Heart left ventricle (tissue), 16 donors: ENCODE measurements at regions not wholly inside any gene's neighbourhood (a gene's known extent, or its start where the extent isn't known, plus 50 kb on each side); places are given as distances from the start of the nearest gene placed in this dataset.

Source experiments
- ATAC-seq, 4 donors: fragments of 200-7000 bp; cut with Tn5 transposase; one replicate each; pipeline ENCODE4 v1.9.1; 2020 to 2022; ENCODE audit warnings: moderate library complexity in 4 of 4, mild to moderate bottlenecking in 3 of 4, moderate number of reproducible peaks in 1 of 4
- DNase-seq, 5 donors: peaks; one replicate each; pipeline ENCODE4 v3.0.0-alpha.2; 2020
- H3K27ac ChIP-seq, 12 donors: fragments of 200-600 bp; sonication (generic) in 4 of 12; one replicate each; pipeline versions ENCODE4 v1.5.0 to v1.8.0; 2016 to 2022; ENCODE audit warnings: mild to moderate bottlenecking in 2 of 12
- H3K27me3 ChIP-seq, 9 donors: fragments of 200-600 bp; sonication (generic) in 2 of 9; one replicate each; pipeline versions ENCODE4 v1.5.1 to v1.8.0; 2016 to 2022; ENCODE audit warnings: mild to moderate bottlenecking in 3 of 9
- H3K36me3 ChIP-seq, 9 donors: fragments of 200-600 bp; sonication (generic) in 2 of 9; one replicate each; pipeline versions ENCODE4 v1.5.0 to v1.8.0; 2018 to 2022; ENCODE audit warnings: mild to moderate bottlenecking in 2 of 9
- H3K4me1 ChIP-seq, 12 donors: fragments of 200-600 bp; sonication (generic) in 4 of 12; one replicate each; pipeline versions ENCODE4 v1.5.0 to v1.8.0; 2016 to 2022; ENCODE audit warnings: mild to moderate bottlenecking in 3 of 12
- H3K4me3 ChIP-seq, 12 donors: fragments of 200-600 bp; sonication (generic) in 4 of 12; one replicate each; pipeline versions ENCODE4 v1.5.0 to v1.8.0; 2017 to 2022; ENCODE audit warnings: mild to moderate bottlenecking in 9 of 12, moderate library complexity in 4 of 12
- H3K9me3 ChIP-seq, 12 donors: fragments of 200-600 bp; sonication (generic) in 4 of 12; one replicate each; pipeline versions ENCODE4 v1.5.0 to v1.8.0; 2016 to 2022; ENCODE audit warnings: mild to moderate bottlenecking in 1 of 12
- POLR2A ChIP-seq, 2 donors: fragments of 450-650 bp; IDR thresholded peaks; one replicate each; pipeline ENCODE4 v1.6.1; 2017; ENCODE audit warnings: antibody characterized with exemption in 2 of 2, mild to moderate bottlenecking in 2 of 2, moderate library complexity in 2 of 2
- WGBS, 4 donors: extraction: QIAGEN DNeasy Blood & Tissue Kit in 2 of 4; methylation state at CpG; one replicate each; pipeline versions ENCODE4 v1.1.5 to v1.1.7; 2013 to 2018; 5-methylcytosine and 5-hydroxymethylcytosine counted together
- intact Hi-C, 10 donors: fragments of 100-400 bp; cut with DNase I; formaldehyde crosslinking; loops; one replicate each; pipeline versions ENCODE4 v1.11.1 to v1.14.2; 2022
- TF ChIP-seq, protein P1 (sequence below), 12 donors: fragments of 200-600 bp; sonication (generic) in 4 of 12; IDR thresholded peaks; one replicate each; pipeline versions ENCODE4 v1.5.0 to v1.8.0; 2018 to 2022; ENCODE audit warnings: antibody characterized with exemption in 12 of 12, mild to moderate bottlenecking in 5 of 12
- donor health status: ischemic (EF 13 %, LVEDD 7.1; RV severe dilation, severe dysfunction).
- donor health status: healthy with polysubstance abuse.
- donor health status: DM: no; HTN: yes; CAD: no.
- donor health status: DM: no; HTN: no; CAD: no.
- donor health status: ischemic (EF 25% LVEDD 6.9; RV normal size, moderate dysfunction).
- donor health status: ischemic (EF 25% LVEDD 5.7; RV mildly dilated, moderate dysfunction).
- donor health status: healthy.
- donor health status: DM: yes; HTN: yes; CAD: no.
- donor health status: ischemic (EF 35%, LVEDD 5.7; RV mildly dilated, moderate dysfunction).
- donor health status: nonischemic (EF 11% LVEDD 7.7; RV severe dilation, severe dysfunction).
- donor health status: DM: yes; HTN: yes; CAD: no.
- donor health status: PGD.
- donor health status: ischemic (EF 29% LVEDD 5.4; RV normal size, mild dysfunction).
- donor health status: nonischemic (EF 23%, LVEDD 6.1; RV moderate dilation, normal function).

DNA sequence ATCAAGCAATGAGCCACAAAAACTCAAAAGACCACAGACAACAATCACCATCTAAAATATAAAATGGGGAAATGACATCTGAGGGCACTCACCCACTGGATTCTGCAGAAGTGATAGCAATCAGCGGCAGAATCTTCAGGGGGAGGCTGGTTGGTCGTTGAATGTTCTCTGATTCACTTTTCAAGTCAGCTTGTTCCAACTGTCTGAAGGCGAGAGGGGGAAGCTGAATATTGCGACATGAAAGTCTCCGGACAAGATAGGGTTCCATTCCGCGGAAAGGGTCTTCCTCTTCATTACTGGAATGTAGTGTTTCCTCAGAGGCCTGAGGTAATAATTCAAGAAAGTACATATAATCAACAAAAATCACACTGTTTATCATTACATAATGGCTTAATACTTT, 94.9 kb upstream of the PDE4D start:
- Histone ChIP-seq H3K4me3 (no peak overlapping the region), H3K27me3 (no peaks in the 10 kb centered on the region), H3K9me3 (peaks cover 0 to 5% (median 0%) of the 10 kb centered on the region in 12 donors), H3K4me1 (no peaks in the 10 kb centered on the region), H3K36me3 (no peaks in the 10 kb centered on the region), H3K27ac (no peak overlapping the region)
- DNase-seq (no peak), ATAC-seq (no peak)
- intact Hi-C loops = no loop called here
- 84 to 87% (median 86%) methylated on average over 7 of the region's 7 CpGs for WGBS, 4 donors
- TF ChIP-seq, protein P1, sequence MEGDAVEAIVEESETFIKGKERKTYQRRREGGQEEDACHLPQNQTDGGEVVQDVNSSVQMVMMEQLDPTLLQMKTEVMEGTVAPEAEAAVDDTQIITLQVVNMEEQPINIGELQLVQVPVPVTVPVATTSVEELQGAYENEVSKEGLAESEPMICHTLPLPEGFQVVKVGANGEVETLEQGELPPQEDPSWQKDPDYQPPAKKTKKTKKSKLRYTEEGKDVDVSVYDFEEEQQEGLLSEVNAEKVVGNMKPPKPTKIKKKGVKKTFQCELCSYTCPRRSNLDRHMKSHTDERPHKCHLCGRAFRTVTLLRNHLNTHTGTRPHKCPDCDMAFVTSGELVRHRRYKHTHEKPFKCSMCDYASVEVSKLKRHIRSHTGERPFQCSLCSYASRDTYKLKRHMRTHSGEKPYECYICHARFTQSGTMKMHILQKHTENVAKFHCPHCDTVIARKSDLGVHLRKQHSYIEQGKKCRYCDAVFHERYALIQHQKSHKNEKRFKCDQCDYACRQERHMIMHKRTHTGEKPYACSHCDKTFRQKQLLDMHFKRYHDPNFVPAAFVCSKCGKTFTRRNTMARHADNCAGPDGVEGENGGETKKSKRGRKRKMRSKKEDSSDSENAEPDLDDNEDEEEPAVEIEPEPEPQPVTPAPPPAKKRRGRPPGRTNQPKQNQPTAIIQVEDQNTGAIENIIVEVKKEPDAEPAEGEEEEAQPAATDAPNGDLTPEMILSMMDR (IDR thresholded peaks at IDR 0.05) = no peak
- no peak for TF ChIP-seq POLR2A (IDR thresholded peaks at IDR 0.05)

DNA sequence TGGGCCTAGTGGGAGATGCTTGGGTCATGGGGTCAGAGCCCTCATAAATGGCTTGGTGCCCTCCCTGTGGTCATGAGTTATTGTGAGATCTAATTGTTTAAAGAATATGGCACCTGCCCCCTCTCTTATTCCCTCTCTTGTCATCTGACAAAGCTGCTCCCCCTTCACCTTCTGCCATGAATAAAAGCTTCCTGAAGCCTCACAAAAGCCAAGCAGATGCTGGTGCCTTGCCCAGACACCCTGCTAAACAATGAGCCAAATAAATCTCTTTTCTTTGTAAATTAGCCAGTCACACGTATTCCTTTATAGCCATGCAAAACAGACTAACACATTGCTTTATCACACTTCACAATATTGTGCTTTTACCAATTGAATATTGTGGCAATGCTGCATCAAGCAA, 82.8 kb upstream of the PDE4D start:
- no peaks in the 10 kb centered on the region for H3K27me3 ChIP-seq
- H3K9me3 ChIP-seq = peaks cover 0 to 10% (median 0%) of the 10 kb centered on the region in 12 donors
- DNase-seq (no peak), ATAC-seq (no peak)
- H3K4me3 ChIP-seq = no peak overlapping the region
- intact Hi-C loops = no loop called here
- 70 to 81% (median 74%) methylated on average over 1 of the region's 1 CpG for WGBS, 4 donors
- no peak for TF ChIP-seq POLR2A (IDR thresholded peaks at IDR 0.05)
- TF ChIP-seq, protein P1 (IDR thresholded peaks at IDR 0.05) = no peak
- no peaks in the 10 kb centered on the region for H3K36me3 ChIP-seq
- H3K4me1 ChIP-seq = no peaks in the 10 kb centered on the region
- no peak overlapping the region for H3K27ac ChIP-seq

DNA sequence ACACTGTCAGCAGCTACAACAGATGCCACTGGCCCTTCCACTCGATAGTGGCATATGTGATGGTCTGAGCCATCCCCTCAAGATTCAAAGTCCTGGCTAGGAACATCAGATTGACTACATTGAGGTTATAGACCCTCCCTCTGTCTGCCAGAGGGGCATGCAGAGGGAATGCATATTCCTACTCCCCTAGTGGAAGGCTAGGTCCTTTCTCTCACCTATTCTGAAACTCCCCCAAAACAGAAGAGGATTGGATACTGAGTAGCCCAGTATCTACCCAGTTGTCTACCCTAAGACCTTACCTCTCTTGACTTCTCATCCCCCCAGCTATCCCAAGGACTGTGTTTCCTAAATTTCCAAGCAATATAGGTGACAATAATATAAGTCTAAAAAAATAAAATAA, 78.5 kb upstream of the PDE4D start:
- 87 to 93% (median 88%) methylated on average over 1 of the region's 1 CpG for WGBS, 4 donors
- Histone ChIP-seq H3K4me3 (no peak overlapping the region), H3K27ac (no peak overlapping the region), H3K27me3 (no peaks in the 10 kb centered on the region), H3K9me3 (no peaks in the 10 kb centered on the region), H3K36me3 (no peaks in the 10 kb centered on the region), H3K4me1 (no peaks in the 10 kb centered on the region)
- TF ChIP-seq POLR2A (IDR thresholded peaks at IDR 0.05) = no peak
- TF ChIP-seq, protein P1 (IDR thresholded peaks at IDR 0.05) = no peak
- ATAC-seq = no peak
- intact Hi-C loops = no loop called here
- no peak for DNase-seq

DNA sequence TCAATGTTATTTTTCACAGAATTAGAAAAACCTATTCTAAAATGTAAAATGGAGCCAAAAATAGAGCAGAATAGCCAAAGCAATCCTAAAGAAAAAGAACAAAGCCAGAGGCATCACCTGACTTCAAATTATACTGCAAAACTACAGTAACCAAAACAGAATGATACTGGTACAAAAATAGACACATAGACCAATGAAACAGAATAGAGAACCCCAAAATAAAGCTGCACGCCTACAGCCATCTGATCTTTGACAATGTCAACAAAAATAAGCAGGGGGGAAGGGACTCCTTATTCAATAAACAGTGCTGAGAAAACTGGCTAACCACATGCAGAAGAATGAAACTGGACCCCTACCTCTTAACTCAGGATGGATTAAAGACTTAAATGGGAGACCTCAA, 65.8 kb upstream of the PDE4D start:
- Histone ChIP-seq H3K36me3 (no peaks in the 10 kb centered on the region), H3K4me1 (no peaks in the 10 kb centered on the region), H3K9me3 (peaks cover 0 to 3% (median 0%) of the 10 kb centered on the region in 12 donors), H3K27me3 (no peaks in the 10 kb centered on the region), H3K27ac (no peak overlapping the region), H3K4me3 (no peak overlapping the region)
- whole genome bisulfite sequencing, 4 donors = 64 to 84% (median 75%) methylated on average over 1 of the region's 1 CpG
- intact Hi-C loops = no loop called here
- ATAC-seq (no peak), DNase-seq (no peak)
- TF ChIP-seq, protein P1 (IDR thresholded peaks at IDR 0.05) = no peak
- no peak for TF ChIP-seq POLR2A (IDR thresholded peaks at IDR 0.05)
